Dendritic cell treated with granulocyte-macrophage colony-stimulating factor and Interleukin-4, amounts not matched to agents 40 ng/mL and 50 ng/mL, for 4 days (primary cell): ENCODE measurements at regions not wholly inside any gene's neighbourhood (a gene's known extent, or its start where the extent isn't known, plus 50 kb on each side); places are given as distances from the start of the nearest gene placed in this dataset.
"Not testable (repeated sequence)": the region's sequence is repeated elsewhere in the genome, so short reads cannot be mapped to it uniquely, and the experiment has no call there.

Experiments
- H3K27ac Mint-ChIP-seq: one replicate; pipeline ENCODE4 v1.8.0; 2022; ENCODE audit warnings: mild to moderate bottlenecking, mixed read lengths
- H3K27me3 Mint-ChIP-seq: one replicate; pipeline ENCODE4 v1.8.0; 2022; ENCODE audit warnings: mild to moderate bottlenecking, mixed read lengths
- H3K36me3 Mint-ChIP-seq: one replicate; pipeline ENCODE4 v1.8.0; 2022; ENCODE audit warnings: low read depth, mixed read lengths
- H3K4me1 Mint-ChIP-seq: one replicate; pipeline ENCODE4 v1.8.0; 2022; ENCODE audit warnings: low read depth, mixed read lengths
- H3K4me3 Mint-ChIP-seq: one replicate; pipeline ENCODE4 v1.8.0; 2022; ENCODE audit warnings: mild to moderate bottlenecking, moderate library complexity, mixed read lengths
- H3K9me3 Mint-ChIP-seq: one replicate; pipeline ENCODE4 v1.8.0; 2022; ENCODE audit warnings: mixed read lengths
- intact Hi-C: fragments of 100-400 bp; cut with micrococcal nuclease; formaldehyde crosslinking; loops from one replicate; pipeline ENCODE4 v1.15.0; 2022

GRCh38 chr6:119950681-119951080, 601.1 kb upstream of the MAN1A1 start:
- intact Hi-C loops: no loop called here
- no peaks in the 10 kb centered on the region for H3K27me3 Mint-ChIP-seq
- no peaks in the 10 kb centered on the region for H3K9me3 Mint-ChIP-seq
- no peak overlapping the region for H3K27ac Mint-ChIP-seq
- no peak overlapping the region for H3K4me3 Mint-ChIP-seq
- no peaks in the 10 kb centered on the region for H3K4me1 Mint-ChIP-seq
- H3K36me3 Mint-ChIP-seq: no peaks in the 10 kb centered on the region

DNA sequence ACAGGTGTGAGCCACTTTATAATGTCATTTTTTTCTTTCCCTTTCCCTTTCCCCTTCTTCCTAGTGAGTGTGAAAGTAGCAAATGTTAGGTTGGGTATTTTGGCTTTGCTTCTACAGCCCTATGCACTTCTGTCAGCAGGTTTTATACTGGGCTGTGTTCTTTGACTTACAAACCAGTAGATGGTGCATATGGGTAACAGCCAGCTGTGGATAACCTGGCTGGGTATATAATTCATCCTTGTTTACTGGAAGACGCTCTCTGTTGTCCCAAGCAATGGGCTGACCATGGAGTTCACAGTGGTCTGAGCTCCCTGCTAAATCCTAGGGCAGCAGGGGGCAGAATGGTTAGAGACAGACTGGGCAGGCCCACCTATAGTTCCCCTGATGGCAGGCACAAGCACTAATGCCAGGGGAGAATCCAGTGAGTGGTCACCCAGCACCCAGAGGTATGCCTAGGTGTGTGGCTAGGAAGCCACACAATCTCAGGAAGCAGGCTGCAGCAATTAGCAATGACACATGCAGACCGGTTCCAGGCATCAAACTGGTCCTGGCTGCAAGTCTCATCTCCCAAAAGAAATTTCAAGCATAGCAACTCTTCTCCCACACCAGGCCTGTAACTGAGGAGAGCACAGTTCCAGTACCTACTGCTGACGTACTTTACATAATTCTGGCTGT, 592.7 kb upstream of the MAN1A1 start:
- Mint-ChIP-seq H3K36me3 (no peaks in the 10 kb centered on the region), H3K4me3 (no peak overlapping the region), H3K27ac (no peak overlapping the region), H3K27me3 (no peaks in the 10 kb centered on the region), H3K9me3 (no peaks in the 10 kb centered on the region), H3K4me1 (peaks cover 12% of the 10 kb centered on the region)
- intact Hi-C loops: no loop called here

- H3K4me1 Mint-ChIP-seq: peaks cover 18% of the 10 kb centered on the region
- intact Hi-C loops: no loop called here
- H3K27ac Mint-ChIP-seq: no peak overlapping the region
- no peaks in the 10 kb centered on the region for H3K36me3 Mint-ChIP-seq
- no peaks in the 10 kb centered on the region for H3K27me3 Mint-ChIP-seq
- H3K9me3 Mint-ChIP-seq: no peaks in the 10 kb centered on the region
- no peak overlapping the region for H3K4me3 Mint-ChIP-seq
These were observed 589.2 kb upstream of the MAN1A1 start for GRCh38 chr6:119938752-119939151.

DNA sequence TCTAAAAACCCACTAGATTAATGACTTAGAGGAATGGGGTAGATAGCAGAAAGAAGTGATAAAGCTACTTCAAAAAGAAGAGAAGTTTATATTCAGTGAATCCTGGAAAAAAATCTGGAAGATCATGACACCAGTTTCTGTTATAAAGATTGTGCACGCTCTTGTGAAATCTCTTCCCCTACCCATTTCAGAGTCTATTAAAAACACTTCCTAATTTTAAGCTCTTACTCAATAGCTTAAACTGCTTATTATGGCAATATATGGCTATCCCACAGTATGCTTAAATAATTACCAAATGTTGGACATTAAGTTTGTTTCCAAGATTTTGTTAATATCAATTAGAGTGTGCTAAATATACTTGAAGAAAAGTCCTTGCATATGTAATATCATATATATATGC, 585.3 kb upstream of the MAN1A1 start:
- intact Hi-C loops: no loop called here
- H3K27me3 Mint-ChIP-seq: no peaks in the 10 kb centered on the region
- H3K27ac Mint-ChIP-seq: no peak overlapping the region
- no peaks in the 10 kb centered on the region for H3K36me3 Mint-ChIP-seq
- H3K4me3 Mint-ChIP-seq: no peak overlapping the region
- H3K9me3 Mint-ChIP-seq: no peaks in the 10 kb centered on the region
- H3K4me1 Mint-ChIP-seq: peaks cover 18% of the 10 kb centered on the region

GRCh38 chr6:119929121-119929520, 579.6 kb upstream of the MAN1A1 start:
- H3K4me3 Mint-ChIP-seq: no peak overlapping the region
- H3K4me1 Mint-ChIP-seq: no peaks in the 10 kb centered on the region
- no peaks in the 10 kb centered on the region for H3K36me3 Mint-ChIP-seq
- peaks cover 30% of the 10 kb centered on the region for H3K9me3 Mint-ChIP-seq
- intact Hi-C loops: no loop called here
- no peak overlapping the region for H3K27ac Mint-ChIP-seq
- H3K27me3 Mint-ChIP-seq: no peaks in the 10 kb centered on the region

- H3K4me1 Mint-ChIP-seq, H3K27ac Mint-ChIP-seq, H3K27me3 Mint-ChIP-seq, H3K4me3 Mint-ChIP-seq, intact Hi-C loops, H3K36me3 Mint-ChIP-seq: not testable (repeated sequence)
- H3K9me3 Mint-ChIP-seq: peaks cover 72% of the 10 kb centered on the region
These were observed 575.3 kb upstream of the MAN1A1 start for GRCh38 chr6:119924888-119925287.

DNA sequence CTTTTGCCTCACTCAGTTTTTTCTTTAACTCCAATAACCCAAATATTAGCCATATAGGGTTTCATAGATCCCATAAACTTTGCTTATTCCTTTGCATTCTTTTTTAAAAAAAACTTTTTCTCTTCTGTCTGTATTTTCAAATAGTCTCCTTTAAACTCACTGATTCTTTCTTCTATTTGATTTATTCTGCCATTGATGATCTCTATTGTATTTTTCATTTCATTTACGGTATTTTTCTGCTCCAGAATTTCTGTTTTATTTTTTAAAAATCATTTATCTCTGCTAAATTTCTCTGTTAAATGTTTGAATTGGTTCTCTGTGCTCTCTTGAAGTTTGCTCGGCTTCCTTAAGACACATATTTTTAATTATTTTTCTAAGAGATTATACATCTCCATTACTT, 573.3 kb upstream of the MAN1A1 start:
- H3K36me3 Mint-ChIP-seq: no peaks in the 10 kb centered on the region
- no peak overlapping the region for H3K27ac Mint-ChIP-seq
- no peaks in the 10 kb centered on the region for H3K27me3 Mint-ChIP-seq
- no peak overlapping the region for H3K4me3 Mint-ChIP-seq
- H3K4me1 Mint-ChIP-seq: no peaks in the 10 kb centered on the region
- H3K9me3 Mint-ChIP-seq: peaks cover 76% of the 10 kb centered on the region
- intact Hi-C loops: no loop called here

- no peak overlapping the region for H3K4me3 Mint-ChIP-seq
- no peaks in the 10 kb centered on the region for H3K27me3 Mint-ChIP-seq
- H3K36me3 Mint-ChIP-seq: no peaks in the 10 kb centered on the region
- H3K4me1 Mint-ChIP-seq: no peaks in the 10 kb centered on the region
- peaks cover 68% of the 10 kb centered on the region for H3K9me3 Mint-ChIP-seq
- intact Hi-C loops: no loop called here
- H3K27ac Mint-ChIP-seq: no peak overlapping the region
These were observed 572.0 kb upstream of the MAN1A1 start for GRCh38 chr6:119921491-119922010.

GRCh38 chr6:119917186-119917585, 567.6 kb upstream of the MAN1A1 start:
- Mint-ChIP-seq H3K4me3 (no peak overlapping the region), H3K4me1 (no peaks in the 10 kb centered on the region), H3K9me3 (peaks cover 27% of the 10 kb centered on the region), H3K36me3 (no peaks in the 10 kb centered on the region), H3K27ac (no peak overlapping the region), H3K27me3 (no peaks in the 10 kb centered on the region)
- intact Hi-C loops: no loop called here

DNA sequence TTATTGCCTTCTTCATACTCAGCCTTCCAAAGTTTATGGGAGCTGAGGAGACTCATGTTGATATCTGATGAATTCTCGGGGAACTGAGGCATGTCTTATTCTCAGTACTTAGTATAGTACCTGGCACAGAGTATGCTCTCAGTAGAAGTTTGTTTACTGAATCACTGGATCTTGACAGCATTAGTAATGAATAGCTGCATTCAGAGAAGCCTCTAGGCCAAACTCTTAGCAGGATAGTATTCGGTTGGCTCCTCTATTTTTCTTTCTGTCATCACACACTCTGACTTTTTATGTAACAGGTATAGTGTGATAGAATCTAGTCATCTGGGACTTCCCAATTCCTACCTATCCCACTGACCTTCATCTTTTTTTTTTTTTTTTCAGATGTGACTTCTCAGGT, 566.4 kb upstream of the MAN1A1 start:
- Mint-ChIP-seq H3K27ac (no peak overlapping the region), H3K36me3 (no peaks in the 10 kb centered on the region), H3K27me3 (no peaks in the 10 kb centered on the region), H3K9me3 (peaks cover 15% of the 10 kb centered on the region), H3K4me1 (no peaks in the 10 kb centered on the region), H3K4me3 (no peak overlapping the region)
- intact Hi-C loops: no loop called here

GRCh38 chr6:119908157-119908556, 558.6 kb upstream of the MAN1A1 start:
- intact Hi-C loops: no loop called here
- Mint-ChIP-seq H3K4me3 (no peak overlapping the region), H3K27me3 (no peaks in the 10 kb centered on the region), H3K36me3 (no peaks in the 10 kb centered on the region), H3K27ac (no peak overlapping the region), H3K9me3 (peaks cover 9% of the 10 kb centered on the region), H3K4me1 (no peaks in the 10 kb centered on the region)

DNA sequence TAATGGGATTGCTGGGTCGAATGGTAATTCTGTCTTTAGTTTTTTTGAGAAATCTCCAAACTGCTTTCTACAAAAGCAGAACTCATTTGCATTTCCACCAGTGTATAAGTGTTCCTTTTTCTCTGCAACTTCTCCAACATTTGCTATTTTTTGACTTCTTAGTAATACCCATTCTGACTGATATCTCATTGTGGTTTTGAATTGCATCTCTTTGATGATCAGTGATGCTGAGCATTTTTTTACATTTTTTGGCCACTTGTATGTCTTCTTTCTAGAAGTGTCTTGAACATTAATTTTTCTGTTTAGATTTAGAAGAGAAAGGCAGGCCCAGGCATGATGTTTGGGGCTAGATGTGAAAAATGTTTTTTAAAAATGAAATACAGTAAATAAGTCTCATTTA, 553.1 kb upstream of the MAN1A1 start:
- Mint-ChIP-seq H3K9me3 (peaks cover 7% of the 10 kb centered on the region), H3K27ac (no peak overlapping the region), H3K27me3 (no peaks in the 10 kb centered on the region), H3K36me3 (no peaks in the 10 kb centered on the region), H3K4me1 (peaks cover 17% of the 10 kb centered on the region), H3K4me3 (no peak overlapping the region)
- intact Hi-C loops: no loop called here

- Mint-ChIP-seq H3K4me1 (peaks cover 11% of the 10 kb centered on the region), H3K4me3 (no peak overlapping the region), H3K9me3 (no peaks in the 10 kb centered on the region), H3K27me3 (no peaks in the 10 kb centered on the region), H3K27ac (no peak overlapping the region), H3K36me3 (no peaks in the 10 kb centered on the region)
- intact Hi-C loops: no loop called here
These were observed 547.2 kb upstream of the MAN1A1 start for GRCh38 chr6:119896806-119897205.

DNA sequence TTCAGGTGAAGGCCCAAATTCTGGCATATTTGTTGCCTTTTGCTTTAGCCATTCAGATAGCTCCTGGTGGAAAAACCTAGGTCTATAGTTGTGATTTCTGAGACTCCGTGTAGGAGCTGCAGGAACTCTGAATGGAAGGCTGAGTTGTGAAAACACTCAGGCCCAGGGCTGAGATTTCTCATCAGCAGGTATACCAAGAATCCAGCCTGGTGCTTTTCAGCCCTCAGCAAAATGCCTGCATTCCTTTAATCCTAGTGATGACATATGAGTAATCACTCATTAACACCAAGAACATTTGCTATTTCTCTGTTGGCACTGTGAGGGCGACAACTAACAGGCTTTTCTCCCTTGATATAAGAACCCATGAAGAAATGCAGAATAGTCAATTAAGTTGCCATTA, 546.1 kb upstream of the MAN1A1 start:
- H3K27ac Mint-ChIP-seq: no peak overlapping the region
- H3K4me1 Mint-ChIP-seq: peaks cover 11% of the 10 kb centered on the region
- intact Hi-C loops: no loop called here
- no peaks in the 10 kb centered on the region for H3K27me3 Mint-ChIP-seq
- H3K9me3 Mint-ChIP-seq: no peaks in the 10 kb centered on the region
- H3K4me3 Mint-ChIP-seq: no peak overlapping the region
- no peaks in the 10 kb centered on the region for H3K36me3 Mint-ChIP-seq

GRCh38 chr6:119894811-119895210, 545.2 kb upstream of the MAN1A1 start:
- Mint-ChIP-seq H3K36me3 (no peaks in the 10 kb centered on the region), H3K27ac (no peak overlapping the region), H3K9me3 (no peaks in the 10 kb centered on the region), H3K27me3 (no peaks in the 10 kb centered on the region), H3K4me3 (no peak overlapping the region), H3K4me1 (peaks cover 11% of the 10 kb centered on the region)
- intact Hi-C loops: no loop called here
